ENCODE measurements at regions not wholly inside any gene's neighbourhood (a gene's known extent, or its start where the extent isn't known, plus 50 kb on each side); places are given as distances from the start of the nearest gene placed in this dataset.

DNA sequence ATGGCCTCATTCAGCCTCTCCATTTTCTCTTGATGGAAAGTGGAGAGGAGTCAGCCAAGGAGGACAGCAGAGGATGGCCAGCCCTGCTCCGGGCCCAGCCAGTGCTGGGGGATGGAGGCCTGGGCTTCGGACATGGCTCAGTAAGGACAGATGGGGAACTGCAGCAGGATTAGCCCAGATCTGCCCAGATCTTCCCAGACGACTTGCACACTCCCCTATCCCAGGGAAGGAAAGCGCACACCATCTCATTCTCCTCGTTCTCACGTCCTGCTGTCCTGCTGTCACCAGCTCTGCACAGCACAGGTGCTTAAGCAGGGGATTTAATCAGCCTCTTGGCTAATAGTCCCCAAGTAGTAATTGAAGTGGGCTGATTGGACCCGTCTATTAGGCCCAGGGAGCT lies 100.2 kb upstream of the SDK2 start:
- WGBS, 10 experiments: 34 to 79% (median 68%) methylated on average over 1 to 6 of the region's 7 CpGs; no CpG with 5 or more reads in 5 of the 10 experiments
- in situ Hi-C loops (cut with MboI; ENCODE audit: low pct_unique_long_range_greater_than_20kb in 2 of 9, low sequenced_read_pairs in 9 of 9, unreplicated experiment in 9 of 9): no loop called here
- peaks cover 16 to 31% of the 10 kb centered on the region in 2 donors for H3K4me1 ChIP-seq (replicated peaks in 1 of 2)
- no peak overlapping the region for H3K4me3 ChIP-seq
- ATAC-seq (replicated peaks in 6 of 8): peak in 5 of 8 experiments; percentile 12 to 74 (median 51)
- H3K27ac ChIP-seq: no peak overlapping the region

DNA sequence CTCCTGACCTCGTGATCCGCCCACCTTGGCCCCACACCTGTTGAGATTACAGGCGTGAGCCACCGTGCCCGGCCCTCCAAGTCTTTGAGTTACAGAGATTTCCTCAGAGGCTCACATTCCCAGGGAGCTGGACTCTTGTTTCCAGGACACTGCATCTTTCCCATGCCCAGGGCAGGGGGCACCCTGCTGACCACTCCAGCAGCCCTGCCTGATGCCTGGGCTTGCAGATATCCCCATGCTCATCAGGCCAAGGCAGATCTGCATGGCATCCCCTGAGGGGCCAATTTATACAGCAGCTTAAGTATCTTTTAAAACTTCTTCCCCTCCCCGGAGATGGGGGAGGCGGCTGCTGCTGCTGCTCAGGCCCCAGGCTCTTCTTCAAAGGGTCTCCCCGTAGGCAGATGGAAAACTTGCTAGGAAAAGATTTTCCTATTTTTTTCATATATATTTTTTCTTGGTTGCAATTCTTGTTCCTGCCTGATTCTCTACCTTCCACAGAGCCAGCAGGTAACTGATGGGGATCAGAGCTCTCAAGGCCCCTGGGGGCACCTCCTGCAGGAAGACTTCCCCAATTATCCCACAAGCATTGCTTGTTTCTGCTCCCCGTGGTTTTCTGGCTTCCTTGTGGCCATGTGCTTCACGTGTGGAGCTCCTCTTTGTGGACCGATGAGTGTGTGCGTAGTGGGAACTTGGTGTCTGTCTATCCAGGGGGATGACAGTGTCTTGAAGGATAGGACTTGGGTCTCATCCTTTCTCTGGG lies 102.2 kb upstream of the SDK2 start:
- no peak overlapping the region for H3K27ac ChIP-seq
- in situ Hi-C loops (cut with MboI; ENCODE audit: low pct_unique_long_range_greater_than_20kb in 2 of 9, low sequenced_read_pairs in 9 of 9, unreplicated experiment in 9 of 9): no loop called here
- WGBS, 10 experiments: 30 to 85% (median 59%) methylated on average over 1 to 9 of the region's 12 CpGs; no CpG with 5 or more reads in 3 of the 10 experiments
- H3K4me1 ChIP-seq (replicated peaks in 1 of 2): peaks cover 33 to 50% of the 10 kb centered on the region in 2 donors
- H3K4me3 ChIP-seq: no peak overlapping the region
- ATAC-seq (replicated peaks in 6 of 8): no peak

DNA sequence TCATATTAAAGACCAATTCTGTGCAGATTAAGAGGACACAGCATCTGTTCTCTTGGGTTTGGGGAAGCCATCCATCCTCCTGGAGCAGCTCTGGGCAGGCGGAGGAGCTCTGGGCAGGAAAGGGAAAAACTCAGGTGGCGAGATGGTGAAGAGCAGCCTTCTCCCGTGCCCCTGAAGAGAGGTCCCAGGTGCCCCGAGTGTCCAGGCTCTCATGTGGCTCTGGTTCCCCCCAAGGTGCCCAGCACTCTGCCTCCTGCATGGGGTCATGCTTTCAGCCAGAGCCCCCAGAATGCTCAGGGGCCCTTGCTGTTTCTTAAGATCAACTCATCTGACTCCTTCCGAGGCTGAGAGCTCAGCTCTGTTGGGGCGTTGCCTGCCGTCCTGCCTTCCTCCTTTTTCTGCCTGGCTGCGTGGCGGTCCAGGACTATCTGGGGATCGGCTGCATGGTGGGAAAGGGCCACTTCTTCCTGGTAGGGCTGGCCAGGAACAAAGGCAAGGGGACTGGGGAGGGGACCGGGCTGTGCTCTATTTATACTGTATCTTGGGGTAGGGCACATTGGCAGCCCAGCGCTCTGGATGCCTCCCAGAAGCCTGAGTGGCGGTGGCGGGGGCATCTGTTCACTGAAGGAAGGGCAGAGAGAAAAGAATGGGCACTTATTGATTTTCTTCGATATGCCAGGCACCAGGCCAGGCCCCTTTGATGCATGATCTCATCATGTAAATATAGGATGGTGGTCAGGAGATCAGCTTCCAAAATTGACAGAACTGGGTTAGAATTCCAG lies 103.2 kb upstream of the SDK2 start:
- in situ Hi-C loops (cut with MboI; ENCODE audit: low pct_unique_long_range_greater_than_20kb in 2 of 9, low sequenced_read_pairs in 9 of 9, unreplicated experiment in 9 of 9): no loop called here
- ATAC-seq (replicated peaks in 6 of 8): peak in 1 of 8 experiments; percentile 33
- H3K4me3 ChIP-seq: no peak overlapping the region
- no peak overlapping the region for H3K27ac ChIP-seq
- H3K4me1 ChIP-seq (replicated peaks in 1 of 2): peaks cover 33 to 50% of the 10 kb centered on the region in 2 donors
- WGBS, 10 experiments: 20 to 93% (median 62%) methylated on average over 1 to 7 of the region's 15 CpGs; no CpG with 5 or more reads in 4 of the 10 experiments

GRCh38 chr17:73748508-73748907 lies 104.3 kb upstream of the SDK2 start:
- 20 to 100% (median 77%) methylated on average over 1 to 7 of the region's 18 CpGs; no CpG with 5 or more reads in 5 of the 10 experiments for WGBS, 10 experiments
- in situ Hi-C loops (cut with MboI; ENCODE audit: low pct_unique_long_range_greater_than_20kb in 2 of 9, low sequenced_read_pairs in 9 of 9, unreplicated experiment in 9 of 9): no loop called here
- Histone ChIP-seq H3K4me1 (replicated peaks in 1 of 2) (peaks cover 30 to 43% of the 10 kb centered on the region in 2 donors), H3K4me3 (no peak overlapping the region), H3K27ac (no peak overlapping the region)
- ATAC-seq (replicated peaks in 6 of 8): no peak

DNA sequence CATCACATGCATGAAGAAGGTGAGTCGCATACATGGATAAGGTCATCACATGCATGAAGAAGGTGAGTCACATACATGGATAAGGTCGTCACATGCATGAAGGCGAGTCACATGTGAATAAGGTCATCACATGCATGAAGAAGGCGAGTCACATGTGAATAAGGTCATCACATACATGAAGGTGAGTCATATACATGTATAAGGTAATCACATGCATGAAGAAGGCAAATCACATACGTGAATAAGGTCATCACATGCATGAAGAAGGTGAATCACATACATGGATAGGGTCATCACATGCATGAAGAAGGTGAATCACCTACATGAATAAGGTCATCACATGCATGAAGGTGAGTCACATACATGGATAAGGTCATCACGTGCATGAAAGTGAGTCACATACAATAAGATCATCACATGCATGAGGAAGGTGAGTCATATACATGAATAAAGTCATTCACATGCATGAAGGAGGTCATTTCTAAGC lies 105.1 kb upstream of the SDK2 start:
- Histone ChIP-seq H3K4me1 (replicated peaks in 1 of 2) (peaks cover 30 to 41% of the 10 kb centered on the region in 2 donors), H3K27ac (no peak overlapping the region), H3K4me3 (no peak overlapping the region)
- in situ Hi-C loops (cut with MboI; ENCODE audit: low pct_unique_long_range_greater_than_20kb in 2 of 9, low sequenced_read_pairs in 9 of 9, unreplicated experiment in 9 of 9): no loop called here
- WGBS, 10 experiments: 32 to 100% (median 72%) methylated on average over 2 to 6 of the region's 6 CpGs; no CpG with 5 or more reads in 1 of the 10 experiments
- peak in 7 of 8 experiments; percentile 32 to 64 (median 47) for ATAC-seq (replicated peaks in 6 of 8)

DNA sequence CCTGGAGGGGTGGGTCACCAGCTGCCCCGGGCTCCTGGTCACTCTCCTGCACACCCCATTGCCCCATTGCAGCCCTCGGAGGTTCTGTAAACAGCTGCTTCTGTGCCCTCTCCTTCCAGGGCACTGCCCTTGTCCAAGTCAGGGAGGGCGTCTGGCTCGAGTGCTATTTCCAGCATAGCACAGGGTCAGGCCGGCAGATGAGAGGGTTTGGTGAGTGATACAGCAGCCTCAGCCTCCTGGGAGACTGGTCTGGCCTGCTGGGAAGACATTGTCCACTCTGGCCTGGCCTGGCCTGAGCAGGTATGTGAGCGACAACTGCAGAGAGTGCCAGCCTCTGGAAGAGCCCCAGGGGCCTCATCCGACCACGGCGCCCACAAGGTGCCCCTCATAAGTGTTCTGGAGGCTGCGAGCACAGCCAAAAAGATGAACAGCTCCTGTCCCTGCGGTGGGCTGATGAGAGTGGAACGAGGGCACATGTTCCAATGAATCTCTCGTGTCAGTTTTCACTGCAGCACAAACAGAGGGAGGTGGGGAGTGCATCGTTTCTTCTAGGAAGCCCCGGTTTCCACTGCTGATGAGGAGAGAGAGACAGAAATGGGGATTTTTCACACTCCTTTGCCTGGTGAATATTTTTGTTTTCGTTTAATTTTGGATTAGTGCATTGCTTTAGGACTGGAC lies 105.8 kb upstream of the SDK2 start:
- H3K4me1 ChIP-seq (replicated peaks in 1 of 2): peaks cover 24 to 34% of the 10 kb centered on the region in 2 donors
- ATAC-seq (replicated peaks in 6 of 8): peak in 5 of 8 experiments; percentile 30 to 54 (median 43)
- in situ Hi-C loops (cut with MboI; ENCODE audit: low pct_unique_long_range_greater_than_20kb in 2 of 9, low sequenced_read_pairs in 9 of 9, unreplicated experiment in 9 of 9): no loop called here
- H3K27ac ChIP-seq: peak overlapping the region in 1 of 2 donors; percentile 33
- WGBS, 10 experiments: 38 to 100% (median 61%) methylated on average over 2 to 10 of the region's 16 CpGs; no CpG with 5 or more reads in 5 of the 10 experiments
- no peak overlapping the region for H3K4me3 ChIP-seq

DNA sequence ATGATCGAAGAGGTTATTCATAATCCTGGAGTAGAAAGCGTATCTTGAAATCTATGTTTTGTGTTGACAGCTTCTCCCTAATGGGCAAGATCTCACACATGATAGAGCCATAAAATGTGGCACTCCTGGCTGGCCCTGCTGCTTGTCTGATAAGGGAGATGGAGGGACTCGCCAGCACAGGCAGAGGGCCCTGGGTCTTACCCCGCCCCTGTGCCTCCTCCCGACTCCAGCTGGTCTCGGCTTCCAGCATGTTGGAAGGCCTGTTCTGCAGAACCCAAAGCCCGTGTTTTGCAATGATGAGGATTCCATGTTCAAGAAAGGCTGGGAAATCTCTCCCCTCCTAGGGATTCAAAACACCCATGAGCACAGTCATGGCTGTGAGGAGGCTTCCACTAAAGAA lies 106.7 kb upstream of the SDK2 start:
- no peak overlapping the region for H3K27ac ChIP-seq
- H3K4me1 ChIP-seq (replicated peaks in 1 of 2): peaks cover 24 to 32% of the 10 kb centered on the region in 2 donors
- no peak overlapping the region for H3K4me3 ChIP-seq
- WGBS, 10 experiments: 12 to 94% (median 51%) methylated on average over 1 to 6 of the region's 7 CpGs; no CpG with 5 or more reads in 3 of the 10 experiments
- ATAC-seq (replicated peaks in 6 of 8): peak in 2 of 8 experiments; percentile 38 to 61
- in situ Hi-C loops (cut with MboI; ENCODE audit: low pct_unique_long_range_greater_than_20kb in 2 of 9, low sequenced_read_pairs in 9 of 9, unreplicated experiment in 9 of 9): no loop called here

DNA sequence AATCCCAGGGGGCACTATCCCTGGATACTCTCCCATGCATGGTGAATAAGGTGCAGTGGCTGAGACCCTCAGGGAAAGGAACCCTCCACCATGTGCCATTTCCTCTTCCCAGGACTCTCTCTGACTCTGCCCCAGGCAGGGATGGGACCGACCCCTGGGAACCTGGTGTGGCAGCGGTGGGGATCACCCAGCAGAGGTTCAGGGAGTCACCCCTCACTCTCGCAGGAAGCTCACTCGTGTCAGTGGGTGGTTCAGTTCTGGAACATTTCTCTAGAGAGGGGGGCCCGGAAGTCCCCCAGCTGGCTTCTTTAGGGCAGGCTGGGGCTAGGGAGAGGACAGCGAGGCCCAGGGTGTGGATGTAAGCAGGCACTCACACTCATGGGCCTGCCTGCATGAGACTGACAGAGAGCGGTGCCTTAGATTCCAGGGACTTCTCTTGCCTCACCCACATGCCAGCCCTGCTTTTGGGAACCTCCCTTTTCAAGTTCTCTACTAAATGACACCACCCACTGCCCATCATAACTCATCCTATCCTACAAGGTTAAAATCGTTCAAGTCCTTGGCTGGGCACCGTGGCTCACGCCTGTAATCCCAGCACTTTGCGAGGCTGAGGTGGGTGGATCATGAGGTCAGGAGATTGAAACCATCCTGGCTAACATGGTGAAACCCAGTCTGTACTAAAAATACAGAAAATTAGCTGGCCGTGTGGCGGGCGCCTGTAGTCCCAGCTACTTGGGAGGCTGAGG lies 109.7 kb upstream of the SDK2 start:
- ATAC-seq (replicated peaks in 6 of 8): peak in 1 of 8 experiments; percentile 68
- H3K4me1 ChIP-seq (replicated peaks in 1 of 2): peaks cover 24 to 31% of the 10 kb centered on the region in 2 donors
- no peak overlapping the region for H3K27ac ChIP-seq
- WGBS, 10 experiments: 20 to 100% (median 97%) methylated on average over 1 to 7 of the region's 14 CpGs; no CpG with 5 or more reads in 3 of the 10 experiments
- in situ Hi-C loops (cut with MboI; ENCODE audit: low pct_unique_long_range_greater_than_20kb in 2 of 9, low sequenced_read_pairs in 9 of 9, unreplicated experiment in 9 of 9): no loop called here
- no peak overlapping the region for H3K4me3 ChIP-seq

DNA sequence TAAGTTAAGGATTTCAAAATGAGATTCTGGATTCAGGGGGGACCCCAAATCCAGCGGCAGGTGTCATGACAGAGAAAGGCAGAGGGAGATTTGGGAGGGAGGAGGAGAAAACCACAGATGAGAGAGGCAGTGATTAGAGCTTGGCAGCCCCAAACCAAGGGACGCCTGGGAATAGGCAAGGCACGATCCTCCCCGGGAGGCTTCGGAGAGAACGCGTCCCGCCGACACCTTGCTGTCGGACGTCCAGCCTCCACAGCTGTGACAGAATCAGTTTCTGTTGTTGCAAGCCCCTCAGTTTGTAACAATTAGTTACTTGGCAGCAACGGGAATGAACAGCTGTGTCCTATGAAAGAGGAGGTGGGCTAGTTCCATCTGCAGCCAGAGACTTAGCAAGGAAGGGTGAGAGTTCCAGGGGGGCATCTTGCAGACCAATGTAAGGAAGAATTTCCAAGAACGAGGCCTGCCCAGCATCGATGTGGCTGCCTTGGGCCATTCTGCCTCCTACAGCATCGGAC lies 110.7 kb upstream of the SDK2 start:
- Histone ChIP-seq H3K4me1 (replicated peaks in 1 of 2) (peaks cover 24 to 37% of the 10 kb centered on the region in 2 donors), H3K27ac (no peak overlapping the region), H3K4me3 (no peak overlapping the region)
- no peak for ATAC-seq (replicated peaks in 6 of 8)
- 53 to 92% (median 88%) methylated on average over 4 to 12 of the region's 15 CpGs; no CpG with 5 or more reads in 4 of the 10 experiments for WGBS, 10 experiments
- in situ Hi-C loops (cut with MboI; ENCODE audit: low pct_unique_long_range_greater_than_20kb in 2 of 9, low sequenced_read_pairs in 9 of 9, unreplicated experiment in 9 of 9): no loop called here

- Histone ChIP-seq H3K27ac (no peak overlapping the region), H3K4me1 (replicated peaks in 1 of 2) (peaks cover 22 to 39% of the 10 kb centered on the region in 2 donors), H3K4me3 (no peak overlapping the region)
- WGBS, 10 experiments: 80 to 90% (median 87%) methylated on average over 1 to 3 of the region's 12 CpGs; no CpG with 5 or more reads in 7 of the 10 experiments
- ATAC-seq (replicated peaks in 6 of 8): peak in 5 of 8 experiments; percentile 6 to 27 (median 20)
- in situ Hi-C loops (cut with MboI; ENCODE audit: low pct_unique_long_range_greater_than_20kb in 2 of 9, low sequenced_read_pairs in 9 of 9, unreplicated experiment in 9 of 9): no loop called here
Measured at GRCh38 chr17:73757420-73757819, 113.2 kb upstream of the SDK2 start.

DNA sequence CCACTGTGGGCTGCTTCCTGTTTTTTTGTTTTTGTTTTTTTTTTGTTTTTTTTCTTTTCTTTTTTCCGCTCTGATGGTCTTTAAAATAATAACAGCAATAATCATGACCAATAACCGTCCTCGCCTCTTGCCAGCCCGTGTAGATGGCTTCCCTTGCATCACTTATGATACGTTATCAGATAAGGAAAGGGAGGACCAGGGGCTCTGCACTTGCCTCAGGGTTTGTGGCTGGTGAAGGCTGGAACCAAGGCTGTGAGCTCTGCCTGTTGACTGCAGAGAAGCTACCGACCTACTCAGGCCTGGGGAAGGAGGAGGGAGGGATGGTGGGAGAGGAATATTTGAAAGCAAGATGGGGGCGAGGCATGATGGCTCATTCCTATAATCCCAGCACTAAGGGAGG lies 114.0 kb upstream of the SDK2 start:
- Histone ChIP-seq H3K4me1 (replicated peaks in 1 of 2) (peaks cover 22 to 39% of the 10 kb centered on the region in 2 donors), H3K27ac (no peak overlapping the region), H3K4me3 (no peak overlapping the region)
- no peak for ATAC-seq (replicated peaks in 6 of 8)
- 40 to 100% (median 75%) methylated on average over 1 to 7 of the region's 7 CpGs; no CpG with 5 or more reads in 1 of the 10 experiments for WGBS, 10 experiments
- in situ Hi-C loops (cut with MboI; ENCODE audit: low pct_unique_long_range_greater_than_20kb in 2 of 9, low sequenced_read_pairs in 9 of 9, unreplicated experiment in 9 of 9): no loop called here

DNA sequence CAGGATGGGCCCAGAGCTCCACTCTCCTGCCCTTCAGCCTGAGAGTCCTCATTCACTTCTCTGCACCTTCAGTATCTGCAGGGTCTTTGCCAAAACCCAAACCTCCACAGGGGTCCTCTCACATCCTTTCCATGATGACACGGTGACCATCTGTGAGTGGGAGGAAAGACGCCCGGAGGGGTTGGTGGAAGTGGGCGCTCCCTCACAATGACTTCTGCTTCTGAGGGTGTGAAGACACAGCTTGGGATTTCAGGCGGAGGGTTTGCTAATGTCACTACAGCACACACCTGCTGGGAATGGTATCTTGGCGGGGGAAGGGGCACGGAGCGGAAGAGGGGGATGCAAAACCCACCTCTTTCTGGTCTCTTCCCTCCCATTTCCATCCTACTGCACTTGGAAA lies 115.1 kb upstream of the SDK2 start:
- ATAC-seq (replicated peaks in 6 of 8): no peak
- H3K27ac ChIP-seq: peak overlapping the region in 1 of 2 donors; percentile 20
- peaks cover 22 to 39% of the 10 kb centered on the region in 2 donors for H3K4me1 ChIP-seq (replicated peaks in 1 of 2)
- in situ Hi-C loops (cut with MboI; ENCODE audit: low pct_unique_long_range_greater_than_20kb in 2 of 9, low sequenced_read_pairs in 9 of 9, unreplicated experiment in 9 of 9): no loop called here
- WGBS, 10 experiments: 30 to 100% methylated on average over 2 of the region's 8 CpGs; no CpG with 5 or more reads in 8 of the 10 experiments
- no peak overlapping the region for H3K4me3 ChIP-seq

Measured in motor neuron (in vitro differentiated cells).